ENCODE measurements at regions not wholly inside any gene's neighbourhood (a gene's known extent, or its start where the extent isn't known, plus 50 kb on each side); places are given as distances from the start of the nearest gene placed in this dataset.

DNA sequence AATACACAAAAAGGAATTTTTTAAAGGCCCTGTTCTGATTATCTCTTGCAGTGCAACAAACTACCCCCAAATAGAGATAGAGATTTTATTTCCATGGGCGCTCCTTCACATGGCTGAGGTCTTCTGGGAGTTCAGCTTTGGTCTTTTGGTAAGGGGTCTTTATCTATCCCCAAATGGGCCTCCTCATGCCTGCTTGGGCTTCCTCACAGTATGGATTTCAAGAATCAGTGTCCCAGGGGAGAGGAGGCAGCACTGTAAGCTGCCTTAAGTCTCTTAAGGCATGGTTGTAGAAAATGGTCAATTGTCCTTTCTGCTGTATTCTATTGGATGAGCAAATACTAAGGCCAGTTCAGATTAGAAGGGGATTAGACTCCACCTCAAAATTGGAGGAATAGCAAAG, 966.2 kb downstream of the TYW1 start:
- peaks cover 95% of the 10 kb centered on the region for H3K9me3 Mint-ChIP-seq
- Histone ChIP-seq H3K4me2 (no peak overlapping the region), H3K4me3 (no peak overlapping the region), H3K27me3 (ENCODE audit: insufficient read depth) (no peaks in the 10 kb centered on the region), H3K79me2 (replicated peaks; ENCODE audit: insufficient read depth) (no peaks in the 10 kb centered on the region), H3K27ac (ENCODE audit: low read depth) (no peak overlapping the region), H3K4me1 (ENCODE audit: insufficient read depth) (no peaks in the 10 kb centered on the region), H3F3A (replicated peaks; ENCODE audit: low read depth) (no peaks in the 10 kb centered on the region), H3K36me3 (ENCODE audit: insufficient read depth) (no peaks in the 10 kb centered on the region; the same call in 1 of the 2 replicates), H2AFZ (no peak overlapping the region), H3K9me2 (ENCODE audit: insufficient read depth) (no peaks in the 10 kb centered on the region), H4K20me1 (replicated peaks; ENCODE audit: insufficient read depth) (no peaks in the 10 kb centered on the region)
- peaks cover 3% of the 10 kb centered on the region for H3K27me3 Mint-ChIP-seq (ENCODE audit: insufficient read depth, low read depth, poor library complexity)
- no peak for TF ChIP-seq ETS1 (IDR thresholded peaks at IDR 0.05)
- no peak for TF ChIP-seq REST (IDR thresholded peaks at IDR 0.05; ENCODE audit: unreplicated experiment)
- no peak for TF ChIP-seq NANOG (IDR thresholded peaks at IDR 0.05; ENCODE audit: borderline replicate concordance)
- no peak for TF ChIP-seq STAT1 (IDR thresholded peaks at IDR 0.05; ENCODE audit: unreplicated experiment)
- TF ChIP-seq CREB1 (CRISPR knock-in tag; IDR thresholded peaks at IDR 0.05; ENCODE audit: low read depth), result no peak
- no peak for TF ChIP-seq JUNB (IDR thresholded peaks at IDR 0.05; ENCODE audit: unreplicated experiment)
- TF ChIP-seq POLR2AphosphoS5 (IDR thresholded peaks at IDR 0.05; ENCODE audit: low read depth), result no peak
- no peak for TF ChIP-seq EZH2phosphoT487 (IDR thresholded peaks at IDR 0.05; ENCODE audit: unreplicated experiment)
- no peak for TF ChIP-seq ZNF114 (CRISPR knock-in tag; IDR thresholded peaks at IDR 0.05)
- no peak for TF ChIP-seq EZH2 (IDR thresholded peaks at IDR 0.05; ENCODE audit: low read depth, unreplicated experiment)
- TF ChIP-seq, protein P1, sequence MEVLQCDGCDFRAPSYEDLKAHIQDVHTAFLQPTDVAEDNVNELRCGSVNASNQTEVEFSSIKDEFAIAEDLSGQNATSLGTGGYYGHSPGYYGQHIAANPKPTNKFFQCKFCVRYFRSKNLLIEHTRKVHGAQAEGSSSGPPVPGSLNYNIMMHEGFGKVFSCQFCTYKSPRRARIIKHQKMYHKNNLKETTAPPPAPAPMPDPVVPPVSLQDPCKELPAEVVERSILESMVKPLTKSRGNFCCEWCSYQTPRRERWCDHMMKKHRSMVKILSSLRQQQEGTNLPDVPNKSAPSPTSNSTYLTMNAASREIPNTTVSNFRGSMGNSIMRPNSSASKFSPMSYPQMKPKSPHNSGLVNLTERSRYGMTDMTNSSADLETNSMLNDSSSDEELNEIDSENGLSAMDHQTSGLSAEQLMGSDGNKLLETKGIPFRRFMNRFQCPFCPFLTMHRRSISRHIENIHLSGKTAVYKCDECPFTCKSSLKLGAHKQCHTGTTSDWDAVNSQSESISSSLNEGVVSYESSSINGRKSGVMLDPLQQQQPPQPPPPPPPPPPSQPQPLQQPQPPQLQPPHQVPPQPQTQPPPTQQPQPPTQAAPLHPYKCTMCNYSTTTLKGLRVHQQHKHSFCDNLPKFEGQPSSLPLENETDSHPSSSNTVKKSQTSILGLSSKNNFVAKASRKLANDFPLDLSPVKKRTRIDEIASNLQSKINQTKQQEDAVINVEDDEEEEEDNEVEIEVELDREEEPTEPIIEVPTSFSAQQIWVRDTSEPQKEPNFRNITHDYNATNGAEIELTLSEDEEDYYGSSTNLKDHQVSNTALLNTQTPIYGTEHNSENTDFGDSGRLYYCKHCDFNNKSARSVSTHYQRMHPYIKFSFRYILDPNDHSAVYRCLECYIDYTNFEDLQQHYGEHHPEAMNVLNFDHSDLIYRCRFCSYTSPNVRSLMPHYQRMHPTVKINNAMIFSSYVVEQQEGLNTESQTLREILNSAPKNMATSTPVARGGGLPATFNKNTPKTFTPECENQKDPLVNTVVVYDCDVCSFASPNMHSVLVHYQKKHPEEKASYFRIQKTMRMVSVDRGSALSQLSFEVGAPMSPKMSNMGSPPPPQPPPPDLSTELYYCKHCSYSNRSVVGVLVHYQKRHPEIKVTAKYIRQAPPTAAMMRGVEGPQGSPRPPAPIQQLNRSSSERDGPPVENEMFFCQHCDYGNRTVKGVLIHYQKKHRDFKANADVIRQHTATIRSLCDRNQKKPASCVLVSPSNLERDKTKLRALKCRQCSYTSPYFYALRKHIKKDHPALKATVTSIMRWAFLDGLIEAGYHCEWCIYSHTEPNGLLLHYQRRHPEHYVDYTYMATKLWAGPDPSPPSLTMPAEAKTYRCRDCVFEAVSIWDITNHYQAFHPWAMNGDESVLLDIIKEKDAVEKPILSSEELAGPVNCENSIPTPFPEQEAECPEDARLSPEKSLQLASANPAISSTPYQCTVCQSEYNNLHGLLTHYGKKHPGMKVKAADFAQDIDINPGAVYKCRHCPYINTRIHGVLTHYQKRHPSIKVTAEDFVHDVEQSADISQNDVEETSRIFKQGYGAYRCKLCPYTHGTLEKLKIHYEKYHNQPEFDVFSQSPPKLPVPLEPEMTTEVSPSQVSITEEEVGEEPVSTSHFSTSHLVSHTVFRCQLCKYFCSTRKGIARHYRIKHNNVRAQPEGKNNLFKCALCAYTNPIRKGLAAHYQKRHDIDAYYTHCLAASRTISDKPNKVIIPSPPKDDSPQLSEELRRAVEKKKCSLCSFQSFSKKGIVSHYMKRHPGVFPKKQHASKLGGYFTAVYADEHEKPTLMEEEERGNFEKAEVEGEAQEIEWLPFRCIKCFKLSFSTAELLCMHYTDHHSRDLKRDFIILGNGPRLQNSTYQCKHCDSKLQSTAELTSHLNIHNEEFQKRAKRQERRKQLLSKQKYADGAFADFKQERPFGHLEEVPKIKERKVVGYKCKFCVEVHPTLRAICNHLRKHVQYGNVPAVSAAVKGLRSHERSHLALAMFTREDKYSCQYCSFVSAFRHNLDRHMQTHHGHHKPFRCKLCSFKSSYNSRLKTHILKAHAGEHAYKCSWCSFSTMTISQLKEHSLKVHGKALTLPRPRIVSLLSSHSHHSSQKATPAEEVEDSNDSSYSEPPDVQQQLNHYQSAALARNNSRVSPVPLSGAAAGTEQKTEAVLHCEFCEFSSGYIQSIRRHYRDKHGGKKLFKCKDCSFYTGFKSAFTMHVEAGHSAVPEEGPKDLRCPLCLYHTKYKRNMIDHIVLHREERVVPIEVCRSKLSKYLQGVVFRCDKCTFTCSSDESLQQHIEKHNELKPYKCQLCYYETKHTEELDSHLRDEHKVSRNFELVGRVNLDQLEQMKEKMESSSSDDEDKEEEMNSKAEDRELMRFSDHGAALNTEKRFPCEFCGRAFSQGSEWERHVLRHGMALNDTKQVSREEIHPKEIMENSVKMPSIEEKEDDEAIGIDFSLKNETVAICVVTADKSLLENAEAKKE (CRISPR knock-in tag; IDR thresholded peaks at IDR 0.05), result no peak
- TF ChIP-seq, protein P2, sequence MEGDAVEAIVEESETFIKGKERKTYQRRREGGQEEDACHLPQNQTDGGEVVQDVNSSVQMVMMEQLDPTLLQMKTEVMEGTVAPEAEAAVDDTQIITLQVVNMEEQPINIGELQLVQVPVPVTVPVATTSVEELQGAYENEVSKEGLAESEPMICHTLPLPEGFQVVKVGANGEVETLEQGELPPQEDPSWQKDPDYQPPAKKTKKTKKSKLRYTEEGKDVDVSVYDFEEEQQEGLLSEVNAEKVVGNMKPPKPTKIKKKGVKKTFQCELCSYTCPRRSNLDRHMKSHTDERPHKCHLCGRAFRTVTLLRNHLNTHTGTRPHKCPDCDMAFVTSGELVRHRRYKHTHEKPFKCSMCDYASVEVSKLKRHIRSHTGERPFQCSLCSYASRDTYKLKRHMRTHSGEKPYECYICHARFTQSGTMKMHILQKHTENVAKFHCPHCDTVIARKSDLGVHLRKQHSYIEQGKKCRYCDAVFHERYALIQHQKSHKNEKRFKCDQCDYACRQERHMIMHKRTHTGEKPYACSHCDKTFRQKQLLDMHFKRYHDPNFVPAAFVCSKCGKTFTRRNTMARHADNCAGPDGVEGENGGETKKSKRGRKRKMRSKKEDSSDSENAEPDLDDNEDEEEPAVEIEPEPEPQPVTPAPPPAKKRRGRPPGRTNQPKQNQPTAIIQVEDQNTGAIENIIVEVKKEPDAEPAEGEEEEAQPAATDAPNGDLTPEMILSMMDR (conservative IDR thresholded peaks at IDR 0.05; ENCODE audit: low read depth in 2 of 2), result no peak
- TF ChIP-seq ZNF331 (CRISPR knock-in tag; IDR thresholded peaks at IDR 0.05; ENCODE audit: low read depth), result no peak
- H3K4me1 Mint-ChIP-seq, result no peaks in the 10 kb centered on the region
- H3K27ac Mint-ChIP-seq, result no peak overlapping the region
- ATAC-seq, result no peak
- no peak for DNase-seq (ENCODE audit: low spot score)
- H3K36me3 Mint-ChIP-seq (ENCODE audit: low read depth), result peaks cover 36% of the 10 kb centered on the region
- no peak overlapping the region for H3K4me3 Mint-ChIP-seq
